Pons (tissue), 1 donor: ENCODE measurements at regions not wholly inside any gene's neighbourhood (a gene's known extent, or its start where the extent isn't known, plus 50 kb on each side); places are given as distances from the start of the nearest gene placed in this dataset.

Experiments used
- DNase-seq: peaks from one replicate; pipeline ENCODE4 v3.0.0-alpha.2; 2016; ENCODE audit warnings: low spot score

GRCh38 chr18:7349181-7349837 lies 118.4 kb downstream of the LRRC30 start:
- DNase-seq, result no peak

DNA sequence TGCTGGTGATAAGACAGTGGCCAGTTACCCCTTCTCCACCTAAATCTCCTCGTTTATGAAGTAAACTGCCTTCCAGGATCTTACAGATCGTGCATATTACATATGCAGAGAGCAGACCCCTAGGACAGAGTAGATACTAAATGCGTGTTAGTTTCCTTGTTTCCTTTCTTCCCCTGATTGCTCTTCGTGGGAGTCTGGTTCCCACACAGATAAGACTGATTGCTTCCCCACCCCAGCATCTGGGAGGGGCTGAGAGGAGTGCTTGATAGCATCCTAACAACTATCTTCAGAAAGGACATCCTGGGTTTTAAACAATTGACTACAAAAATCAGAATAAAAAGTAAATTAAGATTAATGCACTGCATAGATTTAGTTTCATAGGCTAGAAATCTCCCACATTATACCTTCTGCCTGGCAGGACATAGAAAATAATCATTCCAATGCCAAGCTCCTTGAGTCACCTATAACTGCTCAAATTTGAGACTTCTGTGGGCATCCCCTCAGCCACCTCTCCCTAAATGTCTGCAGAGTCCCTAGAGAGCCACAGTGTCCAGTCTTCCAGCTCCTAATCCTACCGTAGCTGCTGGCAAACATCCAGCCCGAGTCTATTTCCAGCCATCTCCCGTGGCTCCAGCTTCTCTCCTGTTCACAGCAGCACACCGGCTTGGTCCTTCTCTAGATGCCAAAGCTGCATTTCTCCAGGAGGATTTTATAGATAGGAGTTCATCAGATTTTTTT lies 128.3 kb downstream of the LRRC30 start:
- DNase-seq, result no peak

DNA sequence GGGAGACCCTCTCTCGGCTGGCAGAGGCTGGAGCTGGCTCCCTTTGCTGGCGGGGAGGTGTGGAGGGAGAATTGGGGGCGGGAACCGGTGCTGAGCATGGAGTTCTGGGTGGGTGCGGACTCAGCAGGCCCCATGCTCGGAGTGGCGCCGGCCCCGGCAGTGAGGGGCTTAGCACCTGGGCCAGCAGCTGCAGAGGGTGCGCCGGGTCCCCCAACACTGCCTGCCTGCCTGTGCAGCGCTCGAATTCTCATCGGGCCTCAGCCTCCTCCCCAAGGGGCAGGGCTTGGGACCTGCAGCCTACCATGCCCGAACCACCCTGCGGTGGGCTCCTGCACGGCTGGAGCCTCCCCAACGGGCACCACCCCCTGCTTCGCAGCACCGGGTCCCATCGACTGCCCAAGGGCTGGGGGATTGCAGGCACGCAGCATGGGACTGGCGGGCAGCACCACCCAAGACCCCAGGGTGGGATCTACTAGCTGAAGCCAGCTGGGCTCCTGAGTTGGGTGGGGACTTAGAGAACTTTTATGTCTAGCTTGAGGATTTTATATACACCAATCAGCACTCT lies 129.8 kb downstream of the LRRC30 start:
- no peak for DNase-seq

- no peak for DNase-seq
Observed at GRCh38 chr18:7363338-7363737, 132.4 kb downstream of the LRRC30 start.

DNA sequence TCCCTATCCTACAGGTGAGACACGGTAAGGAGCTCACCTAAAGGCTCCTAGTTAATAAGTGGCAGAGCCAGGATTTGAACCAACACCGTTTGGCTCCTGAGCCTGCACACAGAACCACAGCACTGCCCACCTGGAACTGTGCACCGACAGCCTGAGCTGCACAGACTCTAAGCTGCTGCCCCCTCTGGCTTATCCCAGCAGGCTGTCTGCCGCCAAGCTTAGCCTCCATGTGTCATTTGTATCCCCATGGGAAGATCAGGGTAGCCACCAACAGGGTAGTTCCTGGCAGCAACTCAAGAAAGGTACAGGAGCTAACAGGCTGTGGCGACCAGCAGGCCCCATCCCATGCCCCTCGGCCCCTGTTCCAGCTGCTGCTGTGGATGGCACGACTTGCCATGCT lies 135.7 kb downstream of the LRRC30 start:
- DNase-seq, result no peak

DNA sequence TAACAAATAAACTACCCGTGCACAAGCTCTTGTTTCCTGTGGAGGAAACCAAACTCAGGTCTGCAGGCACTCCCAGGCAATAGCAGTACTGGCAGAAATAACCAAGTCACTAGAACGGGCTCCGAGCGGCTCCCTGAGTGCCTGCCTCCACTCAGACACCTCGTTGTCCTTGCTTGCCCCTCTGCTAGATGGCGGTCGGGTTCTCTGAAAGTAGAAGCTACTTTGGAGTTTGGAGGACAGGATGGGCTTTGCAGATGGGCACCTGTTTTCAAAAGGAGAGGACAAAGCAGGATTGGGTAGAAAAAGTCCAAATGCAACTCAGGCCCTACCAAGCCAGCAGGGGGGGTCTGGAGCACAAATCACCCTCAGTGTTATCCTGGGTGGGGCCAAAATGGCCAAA lies 136.4 kb downstream of the LRRC30 start:
- DNase-seq, result no peak

DNA sequence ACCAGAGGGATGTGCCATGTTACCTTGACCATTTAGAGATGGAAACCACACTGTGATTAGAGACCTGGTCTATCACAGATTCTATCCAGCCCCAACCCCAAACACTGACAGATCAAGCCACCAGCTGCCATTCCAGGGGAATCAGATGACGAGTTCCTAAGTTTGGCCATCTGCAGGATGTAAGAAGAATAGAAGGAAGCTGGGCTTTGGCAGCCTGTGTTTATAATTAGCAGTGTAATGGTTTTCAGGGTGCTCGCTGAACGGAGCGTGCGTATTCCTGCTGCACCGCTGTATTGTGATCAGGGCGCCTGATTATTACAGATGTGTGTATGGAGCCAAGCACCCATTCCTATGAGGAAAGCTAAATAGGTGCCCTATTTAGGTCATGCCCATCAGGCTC lies 138.1 kb downstream of the LRRC30 start:
- no peak for DNase-seq

- peak; percentile 16 for DNase-seq
Observed at GRCh38 chr18:7370375-7370774, 139.5 kb downstream of the LRRC30 start.

GRCh38 chr18:7370802-7371201 lies 139.9 kb downstream of the LRRC30 start:
- peak; percentile 12 for DNase-seq

GRCh38 chr18:7373441-7373840 lies 142.6 kb downstream of the LRRC30 start:
- DNase-seq, result no peak

GRCh38 chr18:7381307-7381706 lies 150.4 kb downstream of the LRRC30 start:
- no peak for DNase-seq

GRCh38 chr18:7382328-7383001 lies 151.6 kb downstream of the LRRC30 start:
- no peak for DNase-seq

GRCh38 chr18:7383002-7383980 lies 152.4 kb downstream of the LRRC30 start:
- DNase-seq, result no peak

DNA sequence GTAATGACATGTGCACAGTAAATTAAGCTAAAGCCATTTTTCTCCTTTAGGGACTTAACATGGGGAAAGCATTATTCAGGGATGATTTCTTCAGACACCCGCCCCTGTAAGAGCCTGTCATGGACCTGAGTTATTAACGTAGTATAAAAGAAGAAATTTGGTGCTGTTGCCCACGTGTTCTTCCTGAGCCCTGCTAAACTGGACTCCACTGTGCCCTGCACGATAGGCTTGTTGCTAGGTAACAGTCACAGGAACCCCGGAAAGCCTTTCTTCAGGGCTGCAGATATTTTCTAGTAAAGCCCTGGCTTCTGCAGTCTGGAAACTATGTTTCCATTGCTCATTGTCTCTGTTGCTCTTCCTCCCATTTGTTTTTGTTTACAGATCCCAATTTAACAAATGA lies 157.9 kb downstream of the LRRC30 start:
- no peak for DNase-seq

DNA sequence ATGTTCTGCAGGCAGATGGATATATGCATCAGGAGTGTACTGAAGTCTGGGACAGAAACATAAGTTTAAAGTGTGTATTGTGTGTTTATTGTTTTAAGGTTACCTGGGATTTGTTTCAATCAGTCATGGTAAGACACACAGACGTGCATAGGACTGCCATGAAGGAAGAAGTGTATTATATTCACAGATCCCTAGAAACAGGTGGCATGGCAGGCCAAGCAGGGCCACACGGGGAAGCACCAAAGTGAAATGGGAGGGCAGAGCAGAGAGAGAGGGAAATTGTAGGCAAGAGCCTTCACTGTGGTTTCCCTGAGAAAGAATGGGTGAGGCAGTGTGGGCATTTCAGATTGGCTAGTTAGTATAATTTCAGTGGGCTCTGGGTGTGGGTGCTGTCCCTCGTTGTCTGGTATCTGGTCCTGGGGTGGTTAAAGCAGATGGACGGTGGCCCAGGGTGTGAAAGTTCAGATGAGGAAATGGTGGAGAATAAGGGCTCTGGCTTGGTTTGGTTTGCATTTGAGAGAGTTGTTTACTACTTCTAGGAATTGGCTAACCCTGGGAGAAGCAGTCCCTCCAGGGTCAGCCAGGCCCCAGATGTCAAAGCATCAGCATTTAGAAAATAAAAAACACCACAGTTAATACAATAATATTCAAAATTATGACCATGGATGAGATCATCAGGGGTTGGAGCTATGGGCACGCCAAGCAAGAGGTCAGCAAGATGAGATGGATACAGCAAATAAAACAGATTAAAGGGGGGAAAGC lies 160.0 kb downstream of the LRRC30 start:
- no peak for DNase-seq

DNA sequence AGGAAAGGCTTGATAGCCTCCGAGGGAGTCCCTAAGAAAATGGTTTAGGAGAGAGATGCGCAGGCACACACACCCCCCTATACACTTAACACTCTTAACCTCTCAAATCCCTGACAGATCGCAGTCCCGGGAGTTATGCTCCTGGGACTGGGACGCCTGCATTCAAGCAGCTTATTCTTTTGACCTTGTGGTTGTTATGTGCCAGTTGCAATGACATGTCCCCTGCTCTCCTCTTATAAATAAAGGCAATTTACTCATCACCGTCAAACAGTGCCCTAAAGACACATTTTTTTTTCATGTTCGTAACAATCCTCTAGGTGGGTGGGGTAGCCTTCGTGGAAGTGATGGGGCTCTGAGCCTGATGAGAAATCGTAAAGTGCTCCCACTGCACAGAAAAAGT lies 162.2 kb downstream of the LRRC30 start:
- no peak for DNase-seq

GRCh38 chr18:7394050-7394659 lies 163.3 kb downstream of the LRRC30 start:
- no peak for DNase-seq

GRCh38 chr18:7395566-7395965 lies 164.7 kb downstream of the LRRC30 start:
- no peak for DNase-seq

- no peak for DNase-seq
Observed at GRCh38 chr18:7413906-7414305, 153.2 kb upstream of the PTPRM start.

DNA sequence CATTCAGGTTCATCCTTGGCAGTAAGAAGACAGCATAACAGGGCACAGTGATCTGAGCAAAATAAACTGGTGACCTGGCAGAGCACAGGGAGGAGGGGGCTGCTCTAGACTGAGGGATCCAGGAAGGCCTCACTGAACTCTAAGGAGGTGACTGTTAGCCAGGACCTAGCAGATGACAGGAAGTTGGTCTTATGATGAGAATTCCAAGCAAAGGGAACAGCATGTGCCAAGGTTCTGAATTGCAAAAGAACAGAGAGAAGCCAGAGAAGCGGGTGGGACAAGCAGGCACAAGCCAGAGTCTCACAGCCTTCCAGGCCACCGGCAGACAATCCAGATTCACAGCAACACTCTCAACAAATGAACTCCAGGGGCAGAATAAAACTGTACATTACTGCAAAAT lies 152.7 kb upstream of the PTPRM start:
- no peak for DNase-seq
